ENCODE measurements at regions not wholly inside any gene's neighbourhood (a gene's known extent, or its start where the extent isn't known, plus 50 kb on each side); places are given as distances from the start of the nearest gene placed in this dataset.
A peak's percentile ranks its signal among the peaks of the same experiment; 100 is the strongest.

GRCh38 chr15:47437491-47437890 is 279.8 kb upstream of the SEMA6D start:
- no peak for DNase-seq (ENCODE audit: insufficient read length, low spot score)
- no peak for TF ChIP-seq POU2F2 (IDR thresholded peaks at IDR 0.05; ENCODE audit: low read depth, low read length)
- TF ChIP-seq POLR2AphosphoS5 (IDR thresholded peaks at IDR 0.05; ENCODE audit: low read depth, low read length): no peak
- TF ChIP-seq TAF1 (IDR thresholded peaks at IDR 0.05; ENCODE audit: low read depth, low read length): no peak
- no peak for TF ChIP-seq SPI1 (IDR thresholded peaks at IDR 0.05; ENCODE audit: low read depth, low read length)
- no peak for TF ChIP-seq PAX5 (IDR thresholded peaks at IDR 0.05; ENCODE audit: insufficient read depth, low read length, severe bottlenecking)
- no peak for TF ChIP-seq POLR2A (IDR thresholded peaks at IDR 0.05; ENCODE audit: low read depth, low read length)

GRCh38 chr15:47439146-47440111 is 277.9 kb upstream of the SEMA6D start:
- FAIRE-seq (no peak), DNase-seq (ENCODE audit: insufficient read length, low spot score) (no peak)
- TF ChIP-seq POU2F2 (IDR thresholded peaks at IDR 0.05; ENCODE audit: low read depth, low read length) (no peak), POLR2A (IDR thresholded peaks at IDR 0.05; ENCODE audit: low read depth, low read length) (no peak), POLR2AphosphoS5 (IDR thresholded peaks at IDR 0.05; ENCODE audit: low read depth, low read length) (no peak), TAF1 (IDR thresholded peaks at IDR 0.05; ENCODE audit: low read depth, low read length) (no peak), PAX5 (IDR thresholded peaks at IDR 0.05; ENCODE audit: insufficient read depth, low read length, severe bottlenecking) (no peak), SPI1 (IDR thresholded peaks at IDR 0.05; ENCODE audit: low read depth, low read length) (no peak)

More at GRCh38 chr15:47437491-47437890, 279.8 kb upstream of the SEMA6D start:
- FAIRE-seq: no peak

GRCh38 chr15:47442371-47442770 is 274.9 kb upstream of the SEMA6D start:
- DNase-seq (ENCODE audit: insufficient read length, low spot score) (no peak), FAIRE-seq (no peak)
- TF ChIP-seq PAX5 (IDR thresholded peaks at IDR 0.05; ENCODE audit: insufficient read depth, low read length, severe bottlenecking): no peak
- no peak for TF ChIP-seq POU2F2 (IDR thresholded peaks at IDR 0.05; ENCODE audit: low read depth, low read length)
- no peak for TF ChIP-seq POLR2AphosphoS5 (IDR thresholded peaks at IDR 0.05; ENCODE audit: low read depth, low read length)
- no peak for TF ChIP-seq TAF1 (IDR thresholded peaks at IDR 0.05; ENCODE audit: low read depth, low read length)
- TF ChIP-seq POLR2A (IDR thresholded peaks at IDR 0.05; ENCODE audit: low read depth, low read length): no peak
- TF ChIP-seq SPI1 (IDR thresholded peaks at IDR 0.05; ENCODE audit: low read depth, low read length): no peak

- no peak for DNase-seq (ENCODE audit: insufficient read length, low spot score)
- FAIRE-seq: no peak
- TF ChIP-seq SPI1 (IDR thresholded peaks at IDR 0.05; ENCODE audit: low read depth, low read length): no peak
- no peak for TF ChIP-seq POLR2AphosphoS5 (IDR thresholded peaks at IDR 0.05; ENCODE audit: low read depth, low read length)
Measured at GRCh38 chr15:47443839-47444238, 273.5 kb upstream of the SEMA6D start.

- DNase-seq (ENCODE audit: insufficient read length, low spot score) (no peak), FAIRE-seq (no peak)
- TF ChIP-seq POLR2AphosphoS5 (IDR thresholded peaks at IDR 0.05; ENCODE audit: low read depth, low read length) (no peak), POU2F2 (IDR thresholded peaks at IDR 0.05; ENCODE audit: low read depth, low read length) (no peak), SPI1 (IDR thresholded peaks at IDR 0.05; ENCODE audit: low read depth, low read length) (no peak), POLR2A (IDR thresholded peaks at IDR 0.05; ENCODE audit: low read depth, low read length) (no peak), TAF1 (IDR thresholded peaks at IDR 0.05; ENCODE audit: low read depth, low read length) (no peak), PAX5 (IDR thresholded peaks at IDR 0.05; ENCODE audit: insufficient read depth, low read length, severe bottlenecking) (no peak)
Measured at GRCh38 chr15:47445723-47446392, 271.4 kb upstream of the SEMA6D start.

GRCh38 chr15:47460795-47461573 is 256.3 kb upstream of the SEMA6D start:
- DNase-seq (ENCODE audit: insufficient read length, low spot score) (no peak), FAIRE-seq (no peak)
- no peak for TF ChIP-seq PAX5 (IDR thresholded peaks at IDR 0.05; ENCODE audit: insufficient read depth, low read length, severe bottlenecking)
- TF ChIP-seq SPI1 (IDR thresholded peaks at IDR 0.05; ENCODE audit: low read depth, low read length): 0 out of 2 replicates have a peak, but pooled peaks have one; percentile 5

GRCh38 chr15:47461652-47462141 is 255.6 kb upstream of the SEMA6D start:
- TF ChIP-seq PAX5 (IDR thresholded peaks at IDR 0.05; ENCODE audit: insufficient read depth, low read length, severe bottlenecking) (no peak), POLR2AphosphoS5 (IDR thresholded peaks at IDR 0.05; ENCODE audit: low read depth, low read length) (no peak), TAF1 (IDR thresholded peaks at IDR 0.05; ENCODE audit: low read depth, low read length) (no peak), POLR2A (IDR thresholded peaks at IDR 0.05; ENCODE audit: low read depth, low read length) (no peak), POU2F2 (IDR thresholded peaks at IDR 0.05; ENCODE audit: low read depth, low read length) (no peak), SPI1 (IDR thresholded peaks at IDR 0.05; ENCODE audit: low read depth, low read length) (no peak)
- DNase-seq (ENCODE audit: insufficient read length, low spot score) (no peak), FAIRE-seq (no peak)

- TF ChIP-seq POU2F2 (IDR thresholded peaks at IDR 0.05; ENCODE audit: low read depth, low read length) (no peak), PAX5 (IDR thresholded peaks at IDR 0.05; ENCODE audit: insufficient read depth, low read length, severe bottlenecking) (no peak), POLR2A (IDR thresholded peaks at IDR 0.05; ENCODE audit: low read depth, low read length) (no peak), SPI1 (IDR thresholded peaks at IDR 0.05; ENCODE audit: low read depth, low read length) (no peak)
- DNase-seq (ENCODE audit: insufficient read length, low spot score): no peak
- FAIRE-seq: no peak
Measured at GRCh38 chr15:47466357-47466756, 250.9 kb upstream of the SEMA6D start.

GRCh38 chr15:47470983-47471382 is 246.3 kb upstream of the SEMA6D start:
- DNase-seq (ENCODE audit: insufficient read length, low spot score): no peak
- FAIRE-seq: no peak
- TF ChIP-seq POU2F2 (IDR thresholded peaks at IDR 0.05; ENCODE audit: low read depth, low read length) (no peak), SPI1 (IDR thresholded peaks at IDR 0.05; ENCODE audit: low read depth, low read length) (no peak), POLR2AphosphoS5 (IDR thresholded peaks at IDR 0.05; ENCODE audit: low read depth, low read length) (no peak), TAF1 (IDR thresholded peaks at IDR 0.05; ENCODE audit: low read depth, low read length) (no peak), PAX5 (IDR thresholded peaks at IDR 0.05; ENCODE audit: insufficient read depth, low read length, severe bottlenecking) (no peak), POLR2A (IDR thresholded peaks at IDR 0.05; ENCODE audit: low read depth, low read length) (no peak)
